K562 (cell line): ENCODE measurements at regions not wholly inside any gene's neighbourhood (a gene's known extent, or its start where the extent isn't known, plus 50 kb on each side); places are given as distances from the start of the nearest gene placed in this dataset.

Experiments
- ATAC-seq: fragments of 200-7000 bp; cut with Tn5 transposase; 3 replicates; pipeline ENCODE4 v1.9.1; 2020; ENCODE audit warnings: moderate library complexity
- BruUV-seq: library from RNA; stranded (reverse); fragments of 400-500 nt; replicated peaks from 2 replicates; lab custom pipeline; 2021; lab: Mats Ljungman, UMichigan
- CTCF ChIA-PET: fragments of 300-600 bp; formaldehyde crosslinking; extraction: SDS; loops from one replicate; lab custom pipeline; 2021; ENCODE audit warnings: low intra/inter-chr PET ratio; lab: Yijun Ruan, JAX
- POLR2A ChIA-PET: fragments of 300-600, 350-650 bp; sonication (Branson Sonifier 250); formaldehyde crosslinking; extraction: SDS; loops from one replicate; lab custom pipeline; 2021; ENCODE audit warnings: antibody characterized with exemption, inconsistent platforms; lab: Yijun Ruan, JAX
- DNase-seq, 4 experiments: peaks; one replicate each; pipeline versions ENCODE4 v3.0.0 to v3.0.0-alpha.2; 2011 to 2018; ENCODE audit warnings: low spot score in 3 of 4, mixed read lengths in 3 of 4; ENCODE audit errors: extremely low read depth in 1 of 4
- FAIRE-seq: peaks from 2 replicates; lab custom pipeline; 2011; peaks lifted over from hg19 to GRCh38; lab: Jason Lieb, UNC
- H2AFZ ChIP-seq: 2 replicates; pipeline ENCODE4 v1.6.0; 2011; ENCODE audit warnings: low read depth, low read length, control low read depth, inconsistent platforms
- H3K27ac ChIP-seq: fragments of 200-600 bp; 3 replicates; pipeline ENCODE4 v1.8.0; 2011; ENCODE audit warnings: low read depth, mild to moderate bottlenecking, control low read depth, inconsistent platforms, low read length, moderate library complexity, mixed read lengths; ENCODE audit errors: extremely low read depth
- H3K27me3 ChIP-seq, 2 experiments: fragments of 300-600 bp in 1 of 2; 2 replicates in 1 of 2; 3 replicates in 1 of 2; pipeline versions ENCODE4 v1.6.0 to v1.8.0; 2011; ENCODE audit warnings: inconsistent platforms in 2 of 2, low read length in 2 of 2, mild to moderate bottlenecking in 1 of 2, mixed read lengths in 1 of 2, moderate library complexity in 1 of 2; ENCODE audit not compliant: control insufficient read depth in 2 of 2, insufficient read depth in 2 of 2
- H3K36me3 ChIP-seq: fragments of 300-600 bp; 3 replicates; pipeline ENCODE4 v1.8.0; 2011; ENCODE audit warnings: mild to moderate bottlenecking, low read length, inconsistent platforms; ENCODE audit not compliant: control insufficient read depth, insufficient read depth
- H3K4me1 ChIP-seq, 2 experiments: fragments of 200-600 bp in 1 of 2; replicated peaks in 1 of 2; 2 replicates in 1 of 2; 3 replicates in 1 of 2; pipeline versions ENCODE4 v1.5.1 to v1.8.0; 2011; ENCODE audit warnings: inconsistent platforms in 2 of 2, low read length in 2 of 2, mild to moderate bottlenecking in 1 of 2, mixed read lengths in 1 of 2, moderate library complexity in 1 of 2; ENCODE audit not compliant: control insufficient read depth in 2 of 2, insufficient read depth in 2 of 2
- H3K4me2 ChIP-seq: 2 replicates; pipeline ENCODE4 v1.6.1; 2011; ENCODE audit warnings: low read length, control low read depth, inconsistent platforms, mixed read lengths; ENCODE audit not compliant: insufficient read depth
- H3K4me3 ChIP-seq: fragments of 200-600 bp; sonication (generic), shearing (Covaris generic); 2 replicates; pipeline ENCODE4 v1.5.1; 2016; ENCODE audit warnings: control low read depth, inconsistent platforms
- H3K79me2 ChIP-seq: fragments of 200-600 bp; 3 replicates; pipeline ENCODE4 v1.8.0; 2011; ENCODE audit warnings: low read length, inconsistent platforms; ENCODE audit not compliant: control insufficient read depth, insufficient read depth
- H3K9ac ChIP-seq, 2 experiments: 2 replicates each; pipeline versions ENCODE4 v1.6.0 to v1.6.1; 2011; ENCODE audit warnings: low read depth in 2 of 2, low read length in 2 of 2, control low read depth in 1 of 2, inconsistent platforms in 1 of 2, mild to moderate bottlenecking in 1 of 2, mixed read lengths in 1 of 2; ENCODE audit not compliant: insufficient read depth in 1 of 2
- H3K9me1 ChIP-seq: one replicate; pipeline ENCODE4 v1.6.0; 2011; ENCODE audit warnings: inconsistent platforms, mild to moderate bottlenecking, low read length, moderate library complexity; ENCODE audit not compliant: control insufficient read depth, insufficient read depth
- H3K9me3 ChIP-seq: replicated peaks from 2 replicates; pipeline ENCODE4 v1.5.1; 2011; ENCODE audit warnings: low read depth, low read length, inconsistent platforms; ENCODE audit not compliant: control insufficient read depth, insufficient read depth
- H4K20me1 ChIP-seq: replicated peaks from 2 replicates; pipeline ENCODE4 v1.6.1; 2011; ENCODE audit warnings: low read length, inconsistent platforms, mixed read lengths; ENCODE audit not compliant: control insufficient read depth, insufficient read depth
- ETV1 ChIP-seq: fragments of 450-650 bp; conservative IDR thresholded peaks from 2 replicates; pipeline ENCODE4 v1.6.1; 2016; ENCODE audit warnings: missing genetic modification characterization, control low read depth, low read depth, missing compliant biosample characterization
- ETV6 ChIP-seq, 3 experiments: fragments of 150-350 bp in 1 of 3; sonication (generic) in 1 of 3; formaldehyde crosslinking in 1 of 3; IDR thresholded peaks; 2 replicates each; pipeline versions ENCODE4 v1.6.1 to v1.8.0; 2014 to 2022; ENCODE audit warnings: borderline replicate concordance in 2 of 3, low read depth in 2 of 3, antibody characterized with exemption in 1 of 3, low read length in 1 of 3, mild to moderate bottlenecking in 1 of 3, missing genetic modification reagents in 1 of 3
- FIP1L1 ChIP-seq: fragments of 200-400 bp; formaldehyde crosslinking; IDR thresholded peaks from 2 replicates; pipeline ENCODE4 v1.6.1; 2018; ENCODE audit warnings: mild to moderate bottlenecking, low read depth, low read length; ENCODE audit not compliant: poor library complexity, severe bottlenecking
- FOXP1 ChIP-seq: sonication (generic); formaldehyde crosslinking; IDR thresholded peaks from 2 replicates; pipeline ENCODE4 v1.8.0; 2022; ENCODE audit warnings: mild to moderate bottlenecking, missing genetic modification reagents
- NBN ChIP-seq: fragments of 450-650 bp; IDR thresholded peaks from 2 replicates; pipeline ENCODE4 v1.6.1; 2016; ENCODE audit warnings: low read depth, mild to moderate bottlenecking
- NR3C1 ChIP-seq: sonication (generic); formaldehyde crosslinking; IDR thresholded peaks from 2 replicates; pipeline ENCODE4 v1.8.1; 2022; ENCODE audit warnings: missing genetic modification reagents
- PHF21A ChIP-seq: fragments of 450-650 bp; IDR thresholded peaks from 2 replicates; pipeline ENCODE4 v1.6.1; 2017; ENCODE audit warnings: low read depth, borderline replicate concordance
- TAF15 ChIP-seq: fragments of 200-400 bp; formaldehyde crosslinking; IDR thresholded peaks from 2 replicates; pipeline ENCODE4 v1.6.1; 2017; ENCODE audit warnings: mild to moderate bottlenecking, low read depth, low read length, moderate library complexity
- ZNF695 ChIP-seq: fragments of 450-650 bp; formaldehyde crosslinking; IDR thresholded peaks from 2 replicates; pipeline ENCODE4 v1.4.0; 2020; ENCODE audit warnings: mild to moderate bottlenecking, moderate library complexity
- WGBS: fragments of 100-300 bp; shearing (Covaris generic); methylation state at CpG from one replicate; pipeline ENCODE4 v1.1.6; 2016; ENCODE audit warnings: low coverage, mixed read lengths; ENCODE audit not compliant: insufficient coverage; ENCODE audit errors: missing lambda C conversion rate; 5-methylcytosine and 5-hydroxymethylcytosine counted together
- in situ Hi-C: fragments of 300-500 bp; cut with MboI; formaldehyde crosslinking; loops from 4 replicates; pipeline ENCODE4 v1.15.0; 2018; ENCODE audit warnings: inconsistent platforms, mixed read lengths
- intact Hi-C: fragments of 100-400 bp; cut with micrococcal nuclease; formaldehyde crosslinking; loops from 2 replicates; pipeline ENCODE4 v1.14.2; 2022

DNA sequence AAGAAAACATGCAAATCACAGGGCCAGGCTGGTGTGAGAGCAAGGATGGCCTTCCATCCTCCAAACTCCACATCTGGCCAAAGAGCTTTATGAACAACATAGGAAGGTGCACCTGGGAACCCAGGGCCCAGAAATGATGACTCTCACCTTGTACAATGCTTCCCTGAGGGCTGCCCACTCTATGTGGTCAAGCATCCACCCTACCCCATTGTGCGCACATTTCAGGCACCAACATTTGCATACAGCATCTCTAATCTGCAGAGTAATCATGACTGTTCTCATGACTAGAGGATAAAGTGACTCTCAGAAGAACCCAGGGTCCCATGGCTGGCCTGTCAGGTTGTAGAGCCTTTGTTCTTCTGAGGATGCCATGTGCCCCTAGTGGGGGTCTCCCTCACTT lies 57.2 kb upstream of the NTF3 start:
- no peak overlapping the region for H3K4me3 ChIP-seq
- POLR2A ChIA-PET, result no interaction called here
- no peaks in the 10 kb centered on the region for H3K36me3 ChIP-seq
- TF ChIP-seq TAF15 (no peak), NBN (no peak), ETV1 (no peak), ETV6 (IDR thresholded peaks at IDR 0.05; ENCODE audit: borderline replicate concordance in 1 of 2, low read depth in 2 of 2, low read length in 1 of 2) (no peak), ETV6 (CRISPR knock-in tag; IDR thresholded peaks at IDR 0.05; ENCODE audit: borderline replicate concordance) (no peak), ZNF695 (CRISPR knock-in tag) (no peak)
- H4K20me1 ChIP-seq, result no peaks in the 10 kb centered on the region
- H3K9me3 ChIP-seq, result no peaks in the 10 kb centered on the region
- H2AFZ ChIP-seq, result no peak overlapping the region
- FAIRE-seq (no peak), ATAC-seq (no peak), DNase-seq (no peak)
- H3K27me3 ChIP-seq, result no peaks in the 10 kb centered on the region
- BruUV-seq, result no TSS peak
- H3K4me2 ChIP-seq, result no peak overlapping the region
- no peaks in the 10 kb centered on the region for H3K79me2 ChIP-seq
- intact Hi-C loops, result no loop called here
- H3K27ac ChIP-seq, result no peak overlapping the region
- H3K9me1 ChIP-seq, result no peaks in the 10 kb centered on the region
- H3K4me1 ChIP-seq, result no peaks in the 10 kb centered on the region
- H3K9ac ChIP-seq, result no peak overlapping the region
- WGBS, result 25% methylated on average over 1 of the region's 1 CpG
- in situ Hi-C loops, result no loop called here
- CTCF ChIA-PET, result no interaction called here

DNA sequence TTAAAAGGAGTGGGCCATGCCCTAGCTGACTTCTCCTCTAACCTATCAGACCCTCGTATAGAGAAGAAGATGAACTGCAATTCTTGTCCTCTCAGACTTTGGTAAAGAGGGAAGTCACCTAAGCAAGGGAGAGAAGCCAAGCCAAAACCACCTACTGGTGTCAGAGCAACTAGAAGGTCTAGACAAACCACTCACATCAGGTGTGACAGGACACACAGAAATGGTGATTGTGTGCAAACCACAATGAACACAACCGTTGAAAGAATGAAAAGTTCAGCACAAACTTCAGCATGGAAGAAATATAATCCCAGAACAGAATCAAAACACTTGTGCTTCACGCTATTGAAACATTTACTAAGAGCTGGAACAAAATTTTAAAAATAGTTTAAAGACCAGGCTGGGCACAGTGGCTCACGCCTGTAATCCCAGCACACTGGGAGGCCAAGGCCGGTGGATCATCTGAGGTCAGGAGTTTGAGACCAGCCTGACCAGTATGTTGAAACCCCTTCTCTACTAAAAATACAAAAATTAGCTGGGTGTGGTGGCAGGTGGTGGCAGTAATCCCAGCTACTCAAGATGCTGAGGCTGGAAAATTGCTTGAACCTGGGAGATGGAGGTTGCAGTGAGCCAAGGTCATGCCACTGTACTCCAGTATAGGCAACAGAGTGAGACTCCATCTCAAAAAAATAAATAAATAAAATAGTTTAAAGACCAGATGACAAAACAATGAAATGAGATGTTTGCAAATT lies 56.2 kb upstream of the NTF3 start:
- Histone ChIP-seq H3K9me3 (no peaks in the 10 kb centered on the region), H3K9ac (no peak overlapping the region), H2AFZ (no peak overlapping the region), H3K4me1 (no peaks in the 10 kb centered on the region), H3K36me3 (no peaks in the 10 kb centered on the region), H4K20me1 (no peaks in the 10 kb centered on the region), H3K27me3 (no peaks in the 10 kb centered on the region), H3K4me3 (no peak overlapping the region), H3K27ac (no peak overlapping the region), H3K4me2 (no peak overlapping the region), H3K9me1 (no peaks in the 10 kb centered on the region), H3K79me2 (no peaks in the 10 kb centered on the region)
- BruUV-seq, result no TSS peak
- ChIA-PET CTCF (no interaction called here), POLR2A (no interaction called here)
- no peak for ATAC-seq
- TF ChIP-seq PHF21A (no peak), NR3C1 (no peak), FIP1L1 (no peak), FOXP1 (CRISPR knock-in tag) (no peak)
- intact Hi-C loops (no loop called here), in situ Hi-C loops (no loop called here)
- FAIRE-seq, result no peak
- DNase-seq, result no peak
- WGBS, result 2% methylated on average over 5 of the region's 5 CpGs
